Keratinocyte (primary cell): ENCODE measurements at regions not wholly inside any gene's neighbourhood (a gene's known extent, or its start where the extent isn't known, plus 50 kb on each side); places are given as distances from the start of the nearest gene placed in this dataset.

Experiments used
- DNase-seq: peaks from one replicate; pipeline ENCODE4 v3.0.0-alpha.2; 2011; ENCODE audit warnings: low read depth, missing footprints, low spot score
- FAIRE-seq: peaks from 2 replicates; lab custom pipeline; 2011; peaks lifted over from hg19 to GRCh38; lab: Jason Lieb, UNC
- H2AFZ ChIP-seq: 2 replicates; pipeline ENCODE4 v1.6.0; 2012; ENCODE audit warnings: low read length, control low read depth, inconsistent platforms; ENCODE audit not compliant: control insufficient read depth
- H3K27ac ChIP-seq: 2 replicates; pipeline ENCODE4 v1.5.1; 2011; ENCODE audit warnings: low read length; ENCODE audit not compliant: control insufficient read depth, insufficient read depth
- H3K27me3 ChIP-seq: 3 replicates; pipeline ENCODE4 v1.6.0; 2011; ENCODE audit warnings: low read length; ENCODE audit not compliant: control insufficient read depth, insufficient read depth; ENCODE audit errors: extremely low read depth
- H3K36me3 ChIP-seq, 2 experiments: 2 replicates in 1 of 2; 3 replicates in 1 of 2; pipeline ENCODE4 v1.5.1; 2011; ENCODE audit warnings: low read length in 2 of 2, mild to moderate bottlenecking in 1 of 2; ENCODE audit not compliant: control insufficient read depth in 2 of 2, insufficient read depth in 2 of 2; ENCODE audit errors: extremely low read depth in 1 of 2
- H3K4me1 ChIP-seq: 3 replicates; pipeline ENCODE4 v1.5.1; 2011; ENCODE audit warnings: low read length; ENCODE audit not compliant: control insufficient read depth, insufficient read depth; ENCODE audit errors: extremely low read depth
- H3K4me2 ChIP-seq: 3 replicates; pipeline ENCODE4 v1.6.0; 2011; ENCODE audit warnings: low read depth, low read length; ENCODE audit not compliant: control insufficient read depth, insufficient read depth; ENCODE audit errors: extremely low read depth
- H3K4me3 ChIP-seq, 3 experiments: fragments of 200-600 bp in 1 of 3; sonication (generic) in 1 of 3; 2 replicates in 2 of 3; 3 replicates in 1 of 3; pipeline ENCODE4 v1.5.1; 2011 to 2016; ENCODE audit warnings: low read length in 3 of 3, mild to moderate bottlenecking in 3 of 3, control low read depth in 2 of 3, inconsistent platforms in 1 of 3, low read depth in 1 of 3, mixed read lengths in 1 of 3, mixed run types in 1 of 3, moderate library complexity in 1 of 3; ENCODE audit not compliant: control insufficient read depth in 2 of 3, insufficient read depth in 2 of 3; ENCODE audit errors: extremely low read depth in 1 of 3
- H3K79me2 ChIP-seq: 2 replicates; pipeline ENCODE4 v1.6.0; 2012; ENCODE audit warnings: low read length; ENCODE audit not compliant: control insufficient read depth, insufficient read depth
- H3K9ac ChIP-seq: 3 replicates; pipeline ENCODE4 v1.6.0; 2011; ENCODE audit warnings: low read length; ENCODE audit not compliant: control insufficient read depth, insufficient read depth; ENCODE audit errors: extremely low read depth
- H3K9me1 ChIP-seq: 3 replicates; pipeline ENCODE4 v1.6.0; 2011; ENCODE audit warnings: low read length; ENCODE audit not compliant: control insufficient read depth, insufficient read depth; ENCODE audit errors: extremely low read depth
- H3K9me3 ChIP-seq: 2 replicates; pipeline ENCODE4 v1.5.1; 2012; ENCODE audit warnings: low read depth, low read length; ENCODE audit not compliant: control insufficient read depth
- H4K20me1 ChIP-seq: 3 replicates; pipeline ENCODE4 v1.6.0; 2011; ENCODE audit warnings: low read length; ENCODE audit not compliant: control insufficient read depth, insufficient read depth; ENCODE audit errors: extremely low read depth
- EZH2 ChIP-seq: IDR thresholded peaks from one replicate; pipeline ENCODE4 v1.6.1; 2012; ENCODE audit warnings: inconsistent platforms, mild to moderate bottlenecking, low read length, moderate library complexity
- dilution Hi-C: fragments of 300-500 bp; cut with MboI; formaldehyde crosslinking; loops from one replicate; pipeline ENCODE4 v1.7.0; 2020; ENCODE audit warnings: low sequenced_read_pairs; ENCODE audit not compliant: extremely low pct_ligation_motif_present
- TF ChIP-seq, protein P1 (sequence below), 3 experiments: IDR thresholded peaks in 1 of 3; conservative IDR thresholded peaks in 1 of 3; optimal IDR thresholded peaks in 1 of 3; 2 replicates in 2 of 3; 3 replicates in 1 of 3; pipeline versions ENCODE3 to v1.5.1; 2011; ENCODE audit warnings: low read length in 3 of 3, mild to moderate bottlenecking in 3 of 3, moderate library complexity in 2 of 3, control low read depth in 1 of 3, inconsistent platforms in 1 of 3; ENCODE audit not compliant: insufficient read depth in 2 of 3; ENCODE audit errors: extremely low read depth in 1 of 3

DNA sequence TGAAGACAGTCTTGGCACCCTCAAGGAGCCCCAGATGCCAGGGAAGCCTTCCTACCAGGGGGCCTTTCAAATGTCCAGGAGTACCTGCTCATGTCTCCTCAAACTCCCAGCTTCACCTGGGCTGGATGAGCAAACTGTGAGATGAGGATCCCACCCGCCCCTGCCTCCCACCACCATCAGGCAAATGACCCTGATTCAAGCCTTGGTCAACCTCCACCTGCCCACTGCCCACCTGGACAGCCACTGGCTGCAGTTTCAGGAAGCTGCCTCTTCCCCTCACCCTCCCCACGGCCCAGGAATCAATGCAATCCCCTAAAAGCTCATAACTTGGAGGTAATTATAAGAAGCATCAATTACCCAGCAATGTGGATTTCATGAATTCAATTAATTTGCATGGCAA lies 122.7 kb downstream of the BUD13 start:
- H3K79me2 ChIP-seq = no peaks in the 10 kb centered on the region
- no peaks in the 10 kb centered on the region for H4K20me1 ChIP-seq
- no peaks in the 10 kb centered on the region for H3K27me3 ChIP-seq
- no peak for TF ChIP-seq EZH2
- TF ChIP-seq, protein P1, sequence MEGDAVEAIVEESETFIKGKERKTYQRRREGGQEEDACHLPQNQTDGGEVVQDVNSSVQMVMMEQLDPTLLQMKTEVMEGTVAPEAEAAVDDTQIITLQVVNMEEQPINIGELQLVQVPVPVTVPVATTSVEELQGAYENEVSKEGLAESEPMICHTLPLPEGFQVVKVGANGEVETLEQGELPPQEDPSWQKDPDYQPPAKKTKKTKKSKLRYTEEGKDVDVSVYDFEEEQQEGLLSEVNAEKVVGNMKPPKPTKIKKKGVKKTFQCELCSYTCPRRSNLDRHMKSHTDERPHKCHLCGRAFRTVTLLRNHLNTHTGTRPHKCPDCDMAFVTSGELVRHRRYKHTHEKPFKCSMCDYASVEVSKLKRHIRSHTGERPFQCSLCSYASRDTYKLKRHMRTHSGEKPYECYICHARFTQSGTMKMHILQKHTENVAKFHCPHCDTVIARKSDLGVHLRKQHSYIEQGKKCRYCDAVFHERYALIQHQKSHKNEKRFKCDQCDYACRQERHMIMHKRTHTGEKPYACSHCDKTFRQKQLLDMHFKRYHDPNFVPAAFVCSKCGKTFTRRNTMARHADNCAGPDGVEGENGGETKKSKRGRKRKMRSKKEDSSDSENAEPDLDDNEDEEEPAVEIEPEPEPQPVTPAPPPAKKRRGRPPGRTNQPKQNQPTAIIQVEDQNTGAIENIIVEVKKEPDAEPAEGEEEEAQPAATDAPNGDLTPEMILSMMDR (optimal IDR thresholded peaks at IDR 0.05 in 1 of 3, IDR thresholded peaks at IDR 0.05 in 1 of 3, conservative IDR thresholded peaks at IDR 0.05 in 1 of 3; ENCODE audit: extremely low read depth in 1 of 3, insufficient read depth in 2 of 3, low read length in 3 of 3) = no peak
- dilution Hi-C loops = no loop called here
- no peak for DNase-seq
- no peak overlapping the region for H3K9ac ChIP-seq
- no peaks in the 10 kb centered on the region for H3K9me3 ChIP-seq
- H3K9me1 ChIP-seq = no peaks in the 10 kb centered on the region
- H3K27ac ChIP-seq = no peak overlapping the region
- no peak overlapping the region for H3K4me2 ChIP-seq
- H3K4me1 ChIP-seq = no peaks in the 10 kb centered on the region
- no peak for FAIRE-seq
- no peak overlapping the region for H3K4me3 ChIP-seq
- no peaks in the 10 kb centered on the region for H3K36me3 ChIP-seq
- H2AFZ ChIP-seq = no peak overlapping the region

DNA sequence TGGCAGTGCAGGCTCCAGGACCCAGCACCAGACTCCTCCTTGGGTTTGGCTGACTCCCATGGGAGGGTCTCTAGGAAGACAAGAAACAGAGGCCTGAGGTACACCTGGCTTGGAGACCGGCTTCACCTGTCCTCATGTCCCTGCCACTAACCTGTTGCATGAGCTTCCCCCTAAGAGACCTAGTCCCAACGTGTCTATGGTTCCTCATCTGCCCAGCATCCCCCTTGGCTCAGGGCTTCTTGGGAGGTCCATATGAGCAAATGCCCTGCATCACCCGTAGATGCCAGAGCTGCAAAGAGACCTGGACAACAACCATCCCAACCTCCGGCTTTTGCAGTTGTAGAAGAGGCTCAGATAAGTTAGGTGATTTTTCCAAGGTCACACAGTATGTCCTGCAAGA lies 123.5 kb downstream of the BUD13 start:
- H4K20me1 ChIP-seq = no peaks in the 10 kb centered on the region
- H3K4me1 ChIP-seq = no peaks in the 10 kb centered on the region
- H3K4me3 ChIP-seq = no peak overlapping the region
- no peaks in the 10 kb centered on the region for H3K9me1 ChIP-seq
- H3K4me2 ChIP-seq = no peak overlapping the region
- dilution Hi-C loops = no loop called here
- TF ChIP-seq, protein P1 (optimal IDR thresholded peaks at IDR 0.05 in 1 of 3, IDR thresholded peaks at IDR 0.05 in 1 of 3, conservative IDR thresholded peaks at IDR 0.05 in 1 of 3; ENCODE audit: extremely low read depth in 1 of 3, insufficient read depth in 2 of 3, low read length in 3 of 3) = no peak
- no peak for TF ChIP-seq EZH2
- DNase-seq (no peak), FAIRE-seq (no peak)
- no peak overlapping the region for H3K27ac ChIP-seq
- H3K36me3 ChIP-seq = no peaks in the 10 kb centered on the region
- H3K27me3 ChIP-seq = no peaks in the 10 kb centered on the region
- H3K79me2 ChIP-seq = no peaks in the 10 kb centered on the region
- H3K9me3 ChIP-seq = no peaks in the 10 kb centered on the region
- no peak overlapping the region for H3K9ac ChIP-seq
- H2AFZ ChIP-seq = no peak overlapping the region
